HK-2 (cell line): ENCODE measurements at regions not wholly inside any gene's neighbourhood (a gene's known extent, or its start where the extent isn't known, plus 50 kb on each side); places are given as distances from the start of the nearest gene placed in this dataset.

ENCODE experiments used
- DNase-seq: peaks from one replicate; pipeline ENCODE4 v3.0.0-alpha.2; 2018; ENCODE audit not compliant: unreplicated experiment

- no peak for DNase-seq
These were observed 223.7 kb upstream of the ADARB2 start for GRCh38 chr10:1960982-1961381.

GRCh38 chr10:1957057-1957456 lies 219.7 kb upstream of the ADARB2 start:
- no peak for DNase-seq

- DNase-seq: no peak
These were observed 217.0 kb upstream of the ADARB2 start for GRCh38 chr10:1954300-1954699.

GRCh38 chr10:1952126-1953095 lies 215.1 kb upstream of the ADARB2 start:
- no peak for DNase-seq

- DNase-seq: no peak
These were observed 213.6 kb upstream of the ADARB2 start for GRCh38 chr10:1950803-1951495.

GRCh38 chr10:1947464-1948003 lies 210.2 kb upstream of the ADARB2 start:
- DNase-seq: no peak

GRCh38 chr10:1944487-1944886 lies 207.2 kb upstream of the ADARB2 start:
- DNase-seq: no peak

GRCh38 chr10:1942478-1942877 lies 205.2 kb upstream of the ADARB2 start:
- no peak for DNase-seq

GRCh38 chr10:1939016-1939415 lies 201.7 kb upstream of the ADARB2 start:
- no peak for DNase-seq

- DNase-seq: no peak
These were observed 201.0 kb upstream of the ADARB2 start for GRCh38 chr10:1938317-1938716.

- no peak for DNase-seq
These were observed 198.6 kb upstream of the ADARB2 start for GRCh38 chr10:1935912-1936311.

- DNase-seq: no peak
These were observed 195.9 kb upstream of the ADARB2 start for GRCh38 chr10:1933215-1933614.

GRCh38 chr10:1932692-1933094 lies 195.4 kb upstream of the ADARB2 start:
- DNase-seq: no peak

GRCh38 chr10:1928606-1929005 lies 191.3 kb upstream of the ADARB2 start:
- no peak for DNase-seq

GRCh38 chr10:1923998-1924397 lies 186.7 kb upstream of the ADARB2 start:
- DNase-seq: no peak

GRCh38 chr10:1923586-1923985 lies 186.3 kb upstream of the ADARB2 start:
- no peak for DNase-seq

GRCh38 chr10:1920941-1921340 lies 183.6 kb upstream of the ADARB2 start:
- DNase-seq: no peak

- no peak for DNase-seq
These were observed 182.8 kb upstream of the ADARB2 start for GRCh38 chr10:1920127-1920526.

- no peak for DNase-seq
These were observed 174.4 kb upstream of the ADARB2 start for GRCh38 chr10:1911771-1912170.

- no peak for DNase-seq
These were observed 166.7 kb upstream of the ADARB2 start for GRCh38 chr10:1903982-1904381.

GRCh38 chr10:1896153-1896552 lies 158.8 kb upstream of the ADARB2 start:
- no peak for DNase-seq

GRCh38 chr10:1895691-1896090 lies 158.4 kb upstream of the ADARB2 start:
- no peak for DNase-seq

GRCh38 chr10:1894912-1895311 lies 157.6 kb upstream of the ADARB2 start:
- no peak for DNase-seq
